ENCODE measurements at regions not wholly inside any gene's neighbourhood (a gene's known extent, or its start where the extent isn't known, plus 50 kb on each side); places are given as distances from the start of the nearest gene placed in this dataset.

- WGBS, 2 donors (ENCODE audit: low coverage in 1 of 2), result 59 to 87% methylated on average over 4 to 6 of the region's 7 CpGs
- Histone ChIP-seq H3K4me1 (peaks cover 0 to 20% (median 0%) of the 10 kb centered on the region in 3 donors), H3K27ac (peak overlapping the region in 1 of 4 donors; percentile 8), H3K36me3 (no peaks in the 10 kb centered on the region), H3K9me3 (no peaks in the 10 kb centered on the region), H3K27me3 (no peaks in the 10 kb centered on the region), H3K4me3 (no peak overlapping the region)
- TF ChIP-seq POLR2AphosphoS5 (IDR thresholded peaks at IDR 0.05) (no peak), POLR2A (IDR thresholded peaks at IDR 0.05) (no peak), EP300 (IDR thresholded peaks at IDR 0.05) (no peak), CTCF (IDR thresholded peaks at IDR 0.05) (no peak)
- no peak for ATAC-seq
Measured at GRCh38 chr7:19920705-19921104, 147.3 kb upstream of the TMEM196 start.

DNA sequence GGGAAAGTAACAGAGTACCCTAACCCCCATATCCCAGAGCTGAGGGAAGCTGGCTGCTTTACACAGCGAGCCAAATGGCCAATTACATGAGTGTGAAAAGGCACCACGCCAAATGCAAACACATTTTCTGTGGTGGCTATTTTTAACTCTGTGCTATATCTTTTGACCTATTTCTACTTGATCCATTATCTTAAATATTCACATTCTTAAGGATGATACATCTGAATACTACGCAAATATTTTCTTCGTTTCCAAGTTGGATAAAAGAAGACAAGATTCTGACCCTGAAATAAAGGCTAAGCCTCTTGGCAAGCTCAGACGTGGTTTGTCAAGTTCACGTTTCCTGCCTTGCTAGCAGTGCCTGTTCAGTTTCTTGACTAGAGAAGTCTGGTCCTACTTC lies 146.7 kb upstream of the TMEM196 start:
- TF ChIP-seq EP300 (IDR thresholded peaks at IDR 0.05) (no peak), POLR2A (IDR thresholded peaks at IDR 0.05) (no peak)
- Histone ChIP-seq H3K27me3 (no peaks in the 10 kb centered on the region), H3K27ac (peak overlapping the region; percentile 22 to 59 (median 32)), H3K4me1 (peaks cover 0 to 20% (median 0%) of the 10 kb centered on the region in 3 donors), H3K9me3 (no peaks in the 10 kb centered on the region), H3K4me3 (no peak overlapping the region), H3K36me3 (no peaks in the 10 kb centered on the region)
- 11 to 15% methylated on average over 5 to 6 of the region's 6 CpGs for WGBS, 2 donors (ENCODE audit: low coverage in 1 of 2)
- no peak for ATAC-seq

DNA sequence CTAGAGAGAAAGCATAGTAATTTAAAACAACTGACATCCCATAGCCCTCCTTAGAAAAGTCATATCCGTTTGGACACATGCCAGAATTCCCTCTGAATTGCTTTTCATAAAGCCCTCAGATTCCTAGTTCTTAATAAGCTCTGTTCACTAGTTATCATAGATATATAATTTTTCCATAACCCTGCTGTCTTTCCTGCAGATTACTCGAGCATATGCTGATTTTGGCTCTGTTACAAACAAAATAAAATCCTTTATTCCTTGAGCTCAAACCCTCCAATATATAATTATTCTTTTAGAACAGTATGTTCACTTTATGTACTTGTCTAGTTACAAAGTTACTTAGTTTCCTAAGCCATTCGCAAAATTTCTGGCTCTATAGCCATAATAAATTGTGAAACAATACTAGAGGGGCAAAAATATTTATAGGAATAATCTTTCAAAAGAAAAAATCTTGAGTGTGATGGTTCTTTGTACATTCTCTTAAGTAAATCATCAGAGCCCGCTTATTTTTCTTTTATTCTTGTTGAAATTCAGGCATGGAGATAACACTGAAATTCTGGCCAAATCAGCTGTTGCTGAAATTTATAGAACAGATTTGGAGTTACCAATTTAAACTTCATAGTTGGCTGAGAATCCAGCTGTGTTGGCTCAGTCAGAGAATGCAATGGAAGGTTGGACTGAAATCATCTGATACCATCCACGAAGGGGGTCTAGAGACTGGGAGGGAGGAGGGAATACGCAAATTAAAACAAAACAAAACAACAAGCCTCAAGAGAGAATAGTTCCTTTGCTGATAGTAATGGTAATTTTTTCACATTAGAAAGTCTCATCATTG lies 146.1 kb upstream of the TMEM196 start:
- Histone ChIP-seq H3K36me3 (no peaks in the 10 kb centered on the region), H3K27ac (peak overlapping the region; percentile 22 to 59 (median 32)), H3K4me1 (peaks cover 0 to 20% (median 0%) of the 10 kb centered on the region in 3 donors), H3K9me3 (no peaks in the 10 kb centered on the region), H3K4me3 (no peak overlapping the region), H3K27me3 (no peaks in the 10 kb centered on the region)
- 13 to 15% methylated on average over 6 of the region's 6 CpGs for WGBS, 2 donors (ENCODE audit: low coverage in 1 of 2)
- ATAC-seq, result no peak
- TF ChIP-seq EP300 (IDR thresholded peaks at IDR 0.05) (no peak), POLR2AphosphoS5 (IDR thresholded peaks at IDR 0.05) (no peak), CTCF (IDR thresholded peaks at IDR 0.05) (no peak), POLR2A (IDR thresholded peaks at IDR 0.05) (no peak)

- no peak overlapping the region for H3K27ac ChIP-seq
- no peaks in the 10 kb centered on the region for H3K36me3 ChIP-seq
- no peaks in the 10 kb centered on the region for H3K9me3 ChIP-seq
- ATAC-seq, result no peak
- 59 to 67% methylated on average over 1 of the region's 1 CpG for WGBS, 2 donors (ENCODE audit: low coverage in 1 of 2)
- peaks cover 0 to 20% (median 0%) of the 10 kb centered on the region in 3 donors for H3K4me1 ChIP-seq
- H3K27me3 ChIP-seq, result no peaks in the 10 kb centered on the region
- H3K4me3 ChIP-seq, result no peak overlapping the region
- TF ChIP-seq POLR2AphosphoS5 (IDR thresholded peaks at IDR 0.05) (no peak), EP300 (IDR thresholded peaks at IDR 0.05) (no peak), POLR2A (IDR thresholded peaks at IDR 0.05) (no peak), CTCF (IDR thresholded peaks at IDR 0.05) (no peak)
Measured at GRCh38 chr7:19916046-19916445, 142.6 kb upstream of the TMEM196 start.

- H3K4me1 ChIP-seq, result peaks cover 0 to 17% (median 0%) of the 10 kb centered on the region in 3 donors
- no peaks in the 10 kb centered on the region for H3K9me3 ChIP-seq
- H3K4me3 ChIP-seq, result no peak overlapping the region
- no peaks in the 10 kb centered on the region for H3K36me3 ChIP-seq
- TF ChIP-seq EP300 (IDR thresholded peaks at IDR 0.05) (no peak), CTCF (IDR thresholded peaks at IDR 0.05) (no peak), POLR2AphosphoS5 (IDR thresholded peaks at IDR 0.05) (no peak), POLR2A (IDR thresholded peaks at IDR 0.05) (no peak)
- H3K27ac ChIP-seq, result no peak overlapping the region
- ATAC-seq, result no peak
- no peaks in the 10 kb centered on the region for H3K27me3 ChIP-seq
Measured at GRCh38 chr7:19915596-19915995, 142.2 kb upstream of the TMEM196 start.

Data from gastroesophageal sphincter (tissue), 4 donors.